ENCODE measurements at regions not wholly inside any gene's neighbourhood (a gene's known extent, or its start where the extent isn't known, plus 50 kb on each side); places are given as distances from the start of the nearest gene placed in this dataset.

DNA sequence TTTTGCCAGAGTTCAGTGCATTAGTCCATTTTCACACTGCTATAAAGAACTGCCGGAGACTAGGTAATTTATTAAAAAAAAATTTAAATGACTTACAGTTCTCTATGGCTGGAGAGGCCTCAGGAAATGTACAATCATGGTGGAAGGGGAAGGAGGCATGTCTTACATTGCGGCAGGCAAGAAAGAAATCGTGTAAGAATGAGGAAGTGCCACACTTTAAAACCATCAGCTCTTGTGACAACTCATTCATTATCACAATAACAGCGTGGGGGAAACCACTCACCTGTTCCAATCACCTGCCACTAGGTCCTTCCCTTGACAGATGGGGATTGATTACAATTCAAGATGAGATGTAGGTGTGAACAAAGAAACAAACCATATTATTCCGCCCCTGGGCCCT lies 1361.4 kb downstream of the NSUN3 start:
- TF ChIP-seq POLR2A (IDR thresholded peaks at IDR 0.05) (no peak), POLR2AphosphoS5 (IDR thresholded peaks at IDR 0.05) (no peak)
- TF ChIP-seq, protein P1, sequence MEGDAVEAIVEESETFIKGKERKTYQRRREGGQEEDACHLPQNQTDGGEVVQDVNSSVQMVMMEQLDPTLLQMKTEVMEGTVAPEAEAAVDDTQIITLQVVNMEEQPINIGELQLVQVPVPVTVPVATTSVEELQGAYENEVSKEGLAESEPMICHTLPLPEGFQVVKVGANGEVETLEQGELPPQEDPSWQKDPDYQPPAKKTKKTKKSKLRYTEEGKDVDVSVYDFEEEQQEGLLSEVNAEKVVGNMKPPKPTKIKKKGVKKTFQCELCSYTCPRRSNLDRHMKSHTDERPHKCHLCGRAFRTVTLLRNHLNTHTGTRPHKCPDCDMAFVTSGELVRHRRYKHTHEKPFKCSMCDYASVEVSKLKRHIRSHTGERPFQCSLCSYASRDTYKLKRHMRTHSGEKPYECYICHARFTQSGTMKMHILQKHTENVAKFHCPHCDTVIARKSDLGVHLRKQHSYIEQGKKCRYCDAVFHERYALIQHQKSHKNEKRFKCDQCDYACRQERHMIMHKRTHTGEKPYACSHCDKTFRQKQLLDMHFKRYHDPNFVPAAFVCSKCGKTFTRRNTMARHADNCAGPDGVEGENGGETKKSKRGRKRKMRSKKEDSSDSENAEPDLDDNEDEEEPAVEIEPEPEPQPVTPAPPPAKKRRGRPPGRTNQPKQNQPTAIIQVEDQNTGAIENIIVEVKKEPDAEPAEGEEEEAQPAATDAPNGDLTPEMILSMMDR (IDR thresholded peaks at IDR 0.05): no peak
